Endothelial cell of umbilical vein (primary cell): ENCODE measurements at regions not wholly inside any gene's neighbourhood (a gene's known extent, or its start where the extent isn't known, plus 50 kb on each side); places are given as distances from the start of the nearest gene placed in this dataset.

Source experiments
- BruUV-seq: library from RNA; stranded (reverse); fragments of 400-500 nt; replicated peaks from 2 replicates; lab custom pipeline; 2021; lab: Mats Ljungman, UMichigan
- CTCF ChIA-PET: fragments of 300-600, 350-600 bp; sonication (Branson Sonifier 250); formaldehyde crosslinking; loops from one replicate; lab custom pipeline; 2021; ENCODE audit warnings: antibody characterized with exemption, inconsistent platforms; lab: Charles Lee
- POLR2A ChIA-PET: fragments of 300-600, 350-600 bp; sonication (Branson Sonifier 250); formaldehyde crosslinking; loops from one replicate; lab custom pipeline; 2021; ENCODE audit warnings: antibody characterized with exemption, inconsistent platforms; lab: Charles Lee
- DNase-seq: peaks from one replicate; pipeline ENCODE4 v3.0.0-alpha.2; 2011; ENCODE audit warnings: low read depth, low spot score
- FAIRE-seq: peaks from 2 replicates; lab custom pipeline; 2011; peaks lifted over from hg19 to GRCh38; lab: Jason Lieb, UNC
- H2AFZ ChIP-seq: 2 replicates; pipeline ENCODE4 v1.6.0; 2012; ENCODE audit warnings: low read depth, low read length, control low read depth, inconsistent platforms
- H3K27ac ChIP-seq: 2 replicates; pipeline ENCODE4 v1.5.1; 2011; ENCODE audit warnings: low read depth, mild to moderate bottlenecking, control low read depth, low read length, moderate library complexity; ENCODE audit not compliant: insufficient read depth
- H3K27me3 ChIP-seq, 2 experiments: 2 replicates each; pipeline versions ENCODE4 v1.6.0 to v1.6.1; 2011; ENCODE audit warnings: low read length in 2 of 2, mixed read lengths in 1 of 2; ENCODE audit not compliant: control insufficient read depth in 2 of 2, insufficient read depth in 2 of 2
- H3K36me3 ChIP-seq, 2 experiments: 2 replicates in 1 of 2; 3 replicates in 1 of 2; pipeline ENCODE4 v1.5.1; 2011; ENCODE audit warnings: low read length in 2 of 2, mild to moderate bottlenecking in 1 of 2, moderate library complexity in 1 of 2; ENCODE audit not compliant: control insufficient read depth in 2 of 2, insufficient read depth in 2 of 2; ENCODE audit errors: extremely low read depth in 1 of 2
- H3K4me1 ChIP-seq: 3 replicates; pipeline ENCODE4 v1.5.1; 2011; ENCODE audit warnings: mild to moderate bottlenecking, low read length; ENCODE audit not compliant: control insufficient read depth, insufficient read depth; ENCODE audit errors: extremely low read depth
- H3K4me2 ChIP-seq: 2 replicates; pipeline ENCODE4 v1.6.1; 2011; ENCODE audit warnings: low read length, control low read depth, mixed read lengths; ENCODE audit not compliant: insufficient read depth
- H3K4me3 ChIP-seq, 3 experiments: fragments of 200-600 bp in 1 of 3; sonication (generic), shearing (Covaris generic) in 1 of 3; replicated peaks in 1 of 3; 2 replicates each; pipeline ENCODE4 v1.5.1; 2011 to 2016; ENCODE audit warnings: control low read depth in 3 of 3, low read length in 3 of 3, mild to moderate bottlenecking in 2 of 3, inconsistent platforms in 1 of 3, low read depth in 1 of 3, moderate library complexity in 1 of 3; ENCODE audit not compliant: insufficient read depth in 1 of 3
- H3K79me2 ChIP-seq: 2 replicates; pipeline ENCODE4 v1.6.0; 2012; ENCODE audit warnings: low read length, inconsistent platforms; ENCODE audit not compliant: control insufficient read depth, insufficient read depth
- H3K9ac ChIP-seq: replicated peaks from 2 replicates; pipeline ENCODE3; 2011; ENCODE audit warnings: low read length, control low read depth; ENCODE audit not compliant: insufficient read depth; ENCODE audit errors: extremely low read depth
- H3K9me1 ChIP-seq: replicated peaks from 3 replicates; pipeline ENCODE4 v1.6.0; 2011; ENCODE audit warnings: mild to moderate bottlenecking, low read length; ENCODE audit not compliant: control insufficient read depth, insufficient read depth; ENCODE audit errors: extremely low read depth
- H3K9me3 ChIP-seq: replicated peaks from 2 replicates; pipeline ENCODE4 v1.5.1; 2012; ENCODE audit warnings: low read length, inconsistent platforms; ENCODE audit not compliant: control insufficient read depth, insufficient read depth
- H4K20me1 ChIP-seq: replicated peaks from 2 replicates; pipeline ENCODE3; 2011; ENCODE audit warnings: mild to moderate bottlenecking, low read length; ENCODE audit not compliant: control insufficient read depth, insufficient read depth; ENCODE audit errors: extremely low read depth
- EZH2 ChIP-seq: IDR thresholded peaks from 2 replicates; pipeline ENCODE4 v1.6.1; 2012; ENCODE audit warnings: borderline replicate concordance, low read depth, mild to moderate bottlenecking, moderate library complexity, low read length, inconsistent platforms; ENCODE audit not compliant: severe bottlenecking
- JUN ChIP-seq: IDR thresholded peaks from 2 replicates; pipeline ENCODE4 v1.6.1; 2011; ENCODE audit warnings: borderline replicate concordance, low read depth; ENCODE audit not compliant: insufficient read length, insufficient read depth
- POLR2A ChIP-seq: IDR thresholded peaks from 2 replicates; pipeline ENCODE4 v1.6.1; 2012; ENCODE audit warnings: low read depth, mild to moderate bottlenecking, control low read depth, low read length
- dilution Hi-C: fragments of 300-500 bp; cut with MboI; formaldehyde crosslinking; loops from one replicate; pipeline ENCODE4 v1.15.0; 2019; ENCODE audit warnings: low sequenced_read_pairs; ENCODE audit not compliant: extremely low pct_ligation_motif_present
- intact Hi-C: fragments of 100-400 bp; cut with micrococcal nuclease; formaldehyde crosslinking; loops from one replicate; pipeline ENCODE4 v1.10.0; 2022
- TF ChIP-seq, protein P1 (sequence below), 2 donors: IDR thresholded peaks; 1 replicate in 1 of 2; 2 replicates in 1 of 2; pipeline ENCODE4 v1.5.1; 2011; ENCODE audit warnings: low read length in 2 of 2, mild to moderate bottlenecking in 2 of 2, moderate library complexity in 2 of 2, control low read depth in 1 of 2, inconsistent platforms in 1 of 2, low read depth in 1 of 2; ENCODE audit not compliant: insufficient read depth in 1 of 2; ENCODE audit errors: extremely low read depth in 1 of 2

DNA sequence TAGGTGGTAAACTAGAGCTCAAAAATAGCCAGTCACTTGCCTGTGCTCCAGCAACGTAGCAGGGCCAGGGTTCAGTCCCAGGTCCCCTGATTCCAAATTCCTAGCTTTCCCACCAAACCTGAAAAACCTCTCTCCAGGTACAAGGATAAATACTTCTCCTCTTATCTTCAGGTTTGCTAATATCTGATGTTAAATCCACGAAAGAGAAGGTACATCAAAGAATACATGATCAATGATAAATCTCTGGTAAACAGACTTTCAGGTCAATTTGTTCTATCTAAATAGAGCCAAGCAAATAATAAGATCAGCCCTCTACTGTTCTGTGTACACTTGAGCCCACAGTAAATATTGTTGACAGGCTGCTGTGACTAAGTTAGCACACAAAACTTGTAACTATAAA, 52.1 kb upstream of the AKT3 start:
- Histone ChIP-seq H3K4me1 (no peaks in the 10 kb centered on the region), H3K4me2 (no peak overlapping the region), H3K27ac (no peak overlapping the region), H3K9me3 (no peaks in the 10 kb centered on the region), H2AFZ (no peak overlapping the region), H3K9ac (no peak overlapping the region), H3K4me3 (no peak overlapping the region), H3K9me1 (no peaks in the 10 kb centered on the region), H4K20me1 (no peaks in the 10 kb centered on the region), H3K36me3 (no peaks in the 10 kb centered on the region), H3K79me2 (no peaks in the 10 kb centered on the region), H3K27me3 (peaks cover 8 to 9% of the 10 kb centered on the region in 2 experiments)
- intact Hi-C loops = no loop called here
- CTCF ChIA-PET = interaction anchor here (1.4 kb wide), 1 partner anchor 370 kb away, joined by 3 read pairs; no protein-coding TSS in a partner anchor
- dilution Hi-C loops = no loop called here
- no peak for FAIRE-seq
- POLR2A ChIA-PET = no interaction called here
- DNase-seq = no peak
- TF ChIP-seq EZH2 (no peak), JUN (no peak), POLR2A (no peak)
- TF ChIP-seq, protein P1, sequence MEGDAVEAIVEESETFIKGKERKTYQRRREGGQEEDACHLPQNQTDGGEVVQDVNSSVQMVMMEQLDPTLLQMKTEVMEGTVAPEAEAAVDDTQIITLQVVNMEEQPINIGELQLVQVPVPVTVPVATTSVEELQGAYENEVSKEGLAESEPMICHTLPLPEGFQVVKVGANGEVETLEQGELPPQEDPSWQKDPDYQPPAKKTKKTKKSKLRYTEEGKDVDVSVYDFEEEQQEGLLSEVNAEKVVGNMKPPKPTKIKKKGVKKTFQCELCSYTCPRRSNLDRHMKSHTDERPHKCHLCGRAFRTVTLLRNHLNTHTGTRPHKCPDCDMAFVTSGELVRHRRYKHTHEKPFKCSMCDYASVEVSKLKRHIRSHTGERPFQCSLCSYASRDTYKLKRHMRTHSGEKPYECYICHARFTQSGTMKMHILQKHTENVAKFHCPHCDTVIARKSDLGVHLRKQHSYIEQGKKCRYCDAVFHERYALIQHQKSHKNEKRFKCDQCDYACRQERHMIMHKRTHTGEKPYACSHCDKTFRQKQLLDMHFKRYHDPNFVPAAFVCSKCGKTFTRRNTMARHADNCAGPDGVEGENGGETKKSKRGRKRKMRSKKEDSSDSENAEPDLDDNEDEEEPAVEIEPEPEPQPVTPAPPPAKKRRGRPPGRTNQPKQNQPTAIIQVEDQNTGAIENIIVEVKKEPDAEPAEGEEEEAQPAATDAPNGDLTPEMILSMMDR (IDR thresholded peaks at IDR 0.05; ENCODE audit: extremely low read depth in 1 of 2, insufficient read depth in 1 of 2, low read depth in 1 of 2, low read length in 2 of 2) = no peak
- BruUV-seq = no TSS peak
